NCI-H446 treated with DMSO at 0.1 percent for 48 hours (cell line): ENCODE measurements at regions not wholly inside any gene's neighbourhood (a gene's known extent, or its start where the extent isn't known, plus 50 kb on each side); places are given as distances from the start of the nearest gene placed in this dataset.

ENCODE experiments used
- DNase-seq: peaks from one replicate; lab custom pipeline; 2025; lab: John Stamatoyannopoulos, UW

- no peak for DNase-seq
These were observed 145.1 kb downstream of the MRPL14 start for GRCh38 chr6:43982084-43982625.

GRCh38 chr6:43981363-43981990, 145.8 kb downstream of the MRPL14 start:
- no peak for DNase-seq

- no peak for DNase-seq
These were observed 147.1 kb downstream of the MRPL14 start for GRCh38 chr6:43980004-43980795.

- DNase-seq: no peak
These were observed 147.7 kb downstream of the MRPL14 start for GRCh38 chr6:43979525-43979924.

- DNase-seq: no peak
These were observed 148.5 kb downstream of the MRPL14 start for GRCh38 chr6:43978473-43979346.

GRCh38 chr6:43977404-43978111, 149.7 kb downstream of the MRPL14 start:
- DNase-seq: no peak

- DNase-seq: no peak
These were observed 150.4 kb downstream of the MRPL14 start for GRCh38 chr6:43976706-43977403.

- no peak for DNase-seq
These were observed 152.5 kb downstream of the MRPL14 start for GRCh38 chr6:43974643-43975230.

GRCh38 chr6:43973357-43973756, 153.9 kb downstream of the MRPL14 start:
- no peak for DNase-seq

GRCh38 chr6:43972913-43973300, 154.3 kb downstream of the MRPL14 start:
- DNase-seq: peak; percentile 74

GRCh38 chr6:43972179-43972912, 154.9 kb downstream of the MRPL14 start:
- peak; percentile 58 for DNase-seq

- DNase-seq: no peak
These were observed 155.5 kb downstream of the MRPL14 start for GRCh38 chr6:43971776-43972126.

- DNase-seq: no peak
These were observed 156.1 kb downstream of the MRPL14 start for GRCh38 chr6:43970913-43971775.

GRCh38 chr6:43970068-43970912, 157.0 kb downstream of the MRPL14 start:
- no peak for DNase-seq

GRCh38 chr6:43969158-43969981, 157.9 kb downstream of the MRPL14 start:
- no peak for DNase-seq

- DNase-seq: no peak
These were observed 158.9 kb downstream of the MRPL14 start for GRCh38 chr6:43968110-43968965.
